Suprapubic skin (tissue), 3 donors: ENCODE measurements at regions not wholly inside any gene's neighbourhood (a gene's known extent, or its start where the extent isn't known, plus 50 kb on each side); places are given as distances from the start of the nearest gene placed in this dataset.

Experiments used
- POLR2A ChIP-seq, 2 donors: fragments of 450-650 bp; IDR thresholded peaks; one replicate each; pipeline ENCODE4 v1.6.1; 2017; ENCODE audit warnings: antibody characterized with exemption in 2 of 2, mild to moderate bottlenecking in 2 of 2, moderate library complexity in 2 of 2
- TF ChIP-seq, protein P1 (sequence below), 2 donors: fragments of 200-600 bp in 1 of 2; fragments of 450-650 bp in 1 of 2; sonication (generic) in 1 of 2; IDR thresholded peaks; one replicate each; pipeline ENCODE4 v1.5.1; 2016 to 2019; ENCODE audit warnings: antibody characterized with exemption in 2 of 2, mild to moderate bottlenecking in 1 of 2, moderate library complexity in 1 of 2

DNA sequence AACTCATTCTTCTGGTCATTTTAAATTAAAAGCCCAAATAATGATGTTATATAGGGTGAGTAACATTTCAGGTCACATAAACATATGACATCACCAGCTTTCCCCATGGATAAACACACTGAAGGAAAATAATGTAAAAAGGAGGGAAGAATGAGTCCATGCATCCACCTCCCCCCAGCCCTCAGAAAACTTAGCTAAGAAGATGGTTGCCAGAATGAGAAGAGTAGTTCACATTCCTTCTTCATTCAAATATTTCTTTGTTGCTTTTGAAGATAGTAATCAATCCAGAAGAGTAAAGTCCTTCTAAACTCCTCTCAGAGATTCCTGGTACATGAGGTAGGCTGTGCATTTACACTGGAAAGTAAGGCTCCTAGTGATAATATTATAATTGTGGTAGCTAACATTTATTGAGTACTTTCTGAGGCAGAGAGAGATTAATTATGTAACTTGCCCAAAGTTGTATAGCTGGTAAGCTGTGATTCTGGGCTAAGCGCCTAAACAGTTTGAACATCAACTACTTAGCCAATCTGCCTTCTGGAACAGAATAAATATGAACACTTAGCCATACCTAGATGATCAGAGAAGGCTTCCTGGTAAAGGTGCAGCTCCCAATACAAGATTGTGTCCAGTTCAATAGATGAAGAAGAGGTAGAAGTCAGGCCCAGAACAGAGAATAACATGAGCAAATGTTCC, 256.7 kb upstream of the FN1 start:
- TF ChIP-seq, protein P1, sequence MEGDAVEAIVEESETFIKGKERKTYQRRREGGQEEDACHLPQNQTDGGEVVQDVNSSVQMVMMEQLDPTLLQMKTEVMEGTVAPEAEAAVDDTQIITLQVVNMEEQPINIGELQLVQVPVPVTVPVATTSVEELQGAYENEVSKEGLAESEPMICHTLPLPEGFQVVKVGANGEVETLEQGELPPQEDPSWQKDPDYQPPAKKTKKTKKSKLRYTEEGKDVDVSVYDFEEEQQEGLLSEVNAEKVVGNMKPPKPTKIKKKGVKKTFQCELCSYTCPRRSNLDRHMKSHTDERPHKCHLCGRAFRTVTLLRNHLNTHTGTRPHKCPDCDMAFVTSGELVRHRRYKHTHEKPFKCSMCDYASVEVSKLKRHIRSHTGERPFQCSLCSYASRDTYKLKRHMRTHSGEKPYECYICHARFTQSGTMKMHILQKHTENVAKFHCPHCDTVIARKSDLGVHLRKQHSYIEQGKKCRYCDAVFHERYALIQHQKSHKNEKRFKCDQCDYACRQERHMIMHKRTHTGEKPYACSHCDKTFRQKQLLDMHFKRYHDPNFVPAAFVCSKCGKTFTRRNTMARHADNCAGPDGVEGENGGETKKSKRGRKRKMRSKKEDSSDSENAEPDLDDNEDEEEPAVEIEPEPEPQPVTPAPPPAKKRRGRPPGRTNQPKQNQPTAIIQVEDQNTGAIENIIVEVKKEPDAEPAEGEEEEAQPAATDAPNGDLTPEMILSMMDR (IDR thresholded peaks at IDR 0.05) = no peak
- no peak for TF ChIP-seq POLR2A (IDR thresholded peaks at IDR 0.05)
